A673 (cell line): ENCODE measurements at regions not wholly inside any gene's neighbourhood (a gene's known extent, or its start where the extent isn't known, plus 50 kb on each side); places are given as distances from the start of the nearest gene placed in this dataset.

Experiments used
- EZH2 ChIP-seq: fragments of 200-600 bp; sonication (generic); IDR thresholded peaks from 2 replicates; pipeline ENCODE4 v1.6.1; 2017; ENCODE audit warnings: borderline replicate concordance, low read depth, mild to moderate bottlenecking, mixed read lengths, antibody characterized with exemption, low read length; ENCODE audit not compliant: poor library complexity, severe bottlenecking
- TF ChIP-seq, protein P1 (sequence below): fragments of 300-800, 200-600 bp; sonication (generic); conservative IDR thresholded peaks from 2 replicates; pipeline ENCODE4 v1.5.1; 2017; ENCODE audit warnings: low read depth, mild to moderate bottlenecking, antibody characterized with exemption, low read length, moderate library complexity, mixed read lengths

- TF ChIP-seq, protein P1, sequence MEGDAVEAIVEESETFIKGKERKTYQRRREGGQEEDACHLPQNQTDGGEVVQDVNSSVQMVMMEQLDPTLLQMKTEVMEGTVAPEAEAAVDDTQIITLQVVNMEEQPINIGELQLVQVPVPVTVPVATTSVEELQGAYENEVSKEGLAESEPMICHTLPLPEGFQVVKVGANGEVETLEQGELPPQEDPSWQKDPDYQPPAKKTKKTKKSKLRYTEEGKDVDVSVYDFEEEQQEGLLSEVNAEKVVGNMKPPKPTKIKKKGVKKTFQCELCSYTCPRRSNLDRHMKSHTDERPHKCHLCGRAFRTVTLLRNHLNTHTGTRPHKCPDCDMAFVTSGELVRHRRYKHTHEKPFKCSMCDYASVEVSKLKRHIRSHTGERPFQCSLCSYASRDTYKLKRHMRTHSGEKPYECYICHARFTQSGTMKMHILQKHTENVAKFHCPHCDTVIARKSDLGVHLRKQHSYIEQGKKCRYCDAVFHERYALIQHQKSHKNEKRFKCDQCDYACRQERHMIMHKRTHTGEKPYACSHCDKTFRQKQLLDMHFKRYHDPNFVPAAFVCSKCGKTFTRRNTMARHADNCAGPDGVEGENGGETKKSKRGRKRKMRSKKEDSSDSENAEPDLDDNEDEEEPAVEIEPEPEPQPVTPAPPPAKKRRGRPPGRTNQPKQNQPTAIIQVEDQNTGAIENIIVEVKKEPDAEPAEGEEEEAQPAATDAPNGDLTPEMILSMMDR: no peak
- no peak for TF ChIP-seq EZH2
Measured at GRCh38 chr5:155085282-155085989, 71.9 kb downstream of the KIF4B start.
